Cardiac fibroblast (primary cell): ENCODE measurements at regions not wholly inside any gene's neighbourhood (a gene's known extent, or its start where the extent isn't known, plus 50 kb on each side); places are given as distances from the start of the nearest gene placed in this dataset.
A peak's percentile ranks its signal among the peaks of the same experiment; 100 is the strongest.
"Not testable (repeated sequence)": the region's sequence is repeated elsewhere in the genome, so short reads cannot be mapped to it uniquely, and the experiment has no call there.

Source experiments
- DNase-seq, 2 donors: peaks; one replicate each; pipeline versions ENCODE4 v3.0.0 to v3.0.0-alpha.2; 2010; ENCODE audit warnings: low read depth in 2 of 2
- H3K4me3 ChIP-seq, 2 donors: replicated peaks in 1 of 2; 1 replicate in 1 of 2; 2 replicates in 1 of 2; pipeline ENCODE4 v1.5.1; 2011; ENCODE audit warnings: low read depth in 2 of 2, low read length in 2 of 2, mild to moderate bottlenecking in 2 of 2, moderate library complexity in 1 of 2
- CTCF ChIP-seq: IDR thresholded peaks from one replicate; pipeline ENCODE4 v1.5.1; 2011; ENCODE audit warnings: low read depth, mild to moderate bottlenecking, low read length, inconsistent platforms

- DNase-seq: no peak
- no peak overlapping the region for H3K4me3 ChIP-seq
- TF ChIP-seq CTCF: no peak
These were observed 329.9 kb downstream of the FAM181B start for GRCh38 chr11:82403640-82404305.

GRCh38 chr11:82398300-82398815, 335.3 kb downstream of the FAM181B start:
- DNase-seq: peak in 1 of 2 donors; percentile 1

GRCh38 chr11:82396639-82397038, 337.0 kb downstream of the FAM181B start:
- H3K4me3 ChIP-seq, DNase-seq: not testable (repeated sequence)

More at GRCh38 chr11:82398300-82398815, 335.3 kb downstream of the FAM181B start:
- no peak overlapping the region for H3K4me3 ChIP-seq
- no peak for TF ChIP-seq CTCF

- no peak for DNase-seq
- TF ChIP-seq CTCF: no peak
These were observed 349.4 kb downstream of the FAM181B start for GRCh38 chr11:82384308-82384707.

GRCh38 chr11:82373781-82374542, 359.7 kb downstream of the FAM181B start:
- DNase-seq: no peak
- TF ChIP-seq CTCF: no peak
- no peak overlapping the region for H3K4me3 ChIP-seq

More at GRCh38 chr11:82384308-82384707, 349.4 kb downstream of the FAM181B start:
- H3K4me3 ChIP-seq: no peak overlapping the region

GRCh38 chr11:82365351-82365750, 368.3 kb downstream of the FAM181B start:
- TF ChIP-seq CTCF: no peak
- no peak for DNase-seq
- no peak overlapping the region for H3K4me3 ChIP-seq

- DNase-seq: no peak
- H3K4me3 ChIP-seq: no peak overlapping the region
- TF ChIP-seq CTCF: no peak
These were observed 377.3 kb downstream of the FAM181B start for GRCh38 chr11:82356316-82356715.
